Fibroblast of peridontal ligament (primary cell): ENCODE measurements at regions not wholly inside any gene's neighbourhood (a gene's known extent, or its start where the extent isn't known, plus 50 kb on each side); places are given as distances from the start of the nearest gene placed in this dataset.
"Not testable (repeated sequence)": the region's sequence is repeated elsewhere in the genome, so short reads cannot be mapped to it uniquely, and the experiment has no call there.

Experiments used
- DNase-seq: peaks from one replicate; pipeline ENCODE4 v3.0.0-alpha.2; 2010; ENCODE audit errors: extremely low read depth

DNA sequence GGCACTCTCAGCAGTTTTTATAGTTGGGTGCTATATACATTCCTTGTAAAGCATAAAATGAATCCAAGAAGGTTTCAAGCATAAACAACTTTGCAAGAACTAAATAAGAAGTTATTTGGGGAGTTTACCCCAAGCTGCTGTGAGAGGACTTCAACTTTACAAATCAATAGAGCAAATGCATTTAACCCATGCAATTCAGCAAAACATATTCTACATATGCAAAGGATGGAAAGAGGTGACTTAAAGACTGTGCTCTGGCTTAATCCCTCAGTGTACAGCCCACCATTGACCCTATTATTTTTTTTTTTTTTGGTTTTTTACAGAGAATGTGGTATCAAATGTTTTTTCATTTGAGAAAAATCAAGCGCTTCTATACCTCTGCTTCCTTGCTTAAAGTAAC, 736.5 kb downstream of the CETN3 start:
- no peak for DNase-seq

DNA sequence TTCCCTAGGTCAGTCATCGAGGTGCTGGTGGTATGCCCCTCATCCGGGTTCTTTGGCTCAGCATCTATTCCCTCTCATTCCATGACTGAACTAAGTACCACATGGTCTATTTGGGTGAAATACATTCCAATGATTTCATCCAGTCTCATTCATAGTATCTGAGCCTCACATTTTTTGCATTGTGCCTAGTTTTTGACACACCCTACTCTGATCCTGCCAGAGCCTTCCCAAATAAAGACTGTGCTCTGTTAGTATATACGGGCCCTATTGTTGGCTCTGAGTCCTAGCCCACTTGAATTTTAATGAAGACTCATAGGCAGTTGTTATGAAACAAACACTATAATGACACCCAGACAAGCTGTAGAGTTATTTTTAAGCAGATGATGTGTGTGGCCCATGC, 740.7 kb downstream of the CETN3 start:
- peak; percentile 6 for DNase-seq

DNA sequence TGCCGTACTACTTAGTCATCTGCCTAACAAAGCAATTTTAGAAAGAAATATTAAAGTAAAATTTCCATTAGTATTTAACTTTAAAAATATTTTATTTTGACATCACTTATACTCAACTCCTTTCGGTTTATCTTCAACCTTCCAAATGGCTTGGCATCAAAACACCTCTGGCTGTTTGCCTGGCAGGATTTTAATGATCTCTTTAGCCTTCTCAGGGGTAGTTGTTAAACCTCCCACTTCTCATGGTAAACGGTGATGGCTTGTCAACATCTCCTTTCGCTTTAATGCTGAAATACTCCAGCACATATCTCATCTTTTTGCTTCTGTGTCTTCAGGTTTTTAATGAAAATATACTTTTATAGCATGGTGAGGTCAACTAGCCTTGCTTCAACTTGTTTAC, 747.1 kb downstream of the CETN3 start:
- no peak for DNase-seq

DNA sequence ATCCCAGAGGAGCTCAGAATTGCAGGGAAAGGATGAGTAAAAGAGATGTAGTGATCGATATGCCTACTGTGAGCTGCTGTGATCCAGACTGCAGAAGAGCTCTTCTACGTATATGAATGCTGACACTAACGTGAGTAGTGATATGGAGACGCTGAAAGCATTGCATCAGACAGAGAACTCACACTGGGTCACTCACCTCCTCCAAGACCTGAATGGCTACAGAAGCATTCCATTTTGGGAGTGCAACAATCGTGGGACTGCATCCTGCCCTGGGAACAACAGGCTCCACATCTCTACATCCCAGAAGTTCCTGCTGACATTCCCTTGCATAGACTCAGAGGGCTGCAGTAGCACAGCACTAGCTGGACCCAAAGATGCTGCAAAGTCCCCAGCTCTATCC, 755.9 kb upstream of the MEF2C start:
- DNase-seq = no peak

DNA sequence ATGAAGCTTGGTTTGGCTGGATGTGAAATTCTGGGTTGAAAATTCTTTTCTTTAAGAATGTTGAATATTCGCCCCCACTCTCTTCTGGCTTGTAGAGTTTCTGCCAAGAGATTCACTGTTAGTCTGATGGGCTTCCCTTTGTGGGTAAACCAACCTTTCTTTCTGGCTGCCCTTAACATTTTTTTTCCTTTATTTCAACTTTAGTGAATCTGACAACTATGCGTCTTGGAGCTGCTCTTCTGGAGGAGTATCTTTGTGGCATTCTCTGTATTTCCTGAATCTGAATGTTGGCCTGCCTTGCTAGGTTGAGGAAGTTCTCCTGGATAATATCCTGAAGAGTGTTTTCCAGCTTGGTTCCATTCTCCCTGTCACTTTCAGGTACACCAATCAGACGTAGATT, 751.2 kb upstream of the MEF2C start:
- DNase-seq = not testable (repeated sequence)

DNA sequence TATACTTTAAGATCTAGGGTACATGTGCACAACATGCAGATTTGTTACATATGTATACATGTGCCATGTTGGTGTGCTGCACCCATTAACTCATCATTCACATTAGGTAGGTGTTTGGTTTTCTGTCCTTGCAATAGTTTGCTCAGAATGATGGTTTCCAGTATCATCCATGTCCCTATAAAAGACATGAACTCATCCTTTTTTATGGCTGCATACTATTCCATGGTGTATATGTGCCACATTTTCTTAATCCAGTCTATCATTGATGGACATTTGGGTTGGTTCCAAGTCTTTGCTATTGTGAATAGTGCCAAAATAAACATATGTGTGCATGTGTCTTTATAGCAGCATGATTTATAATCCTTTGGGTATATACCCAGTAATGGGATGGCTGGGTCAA, 747.1 kb upstream of the MEF2C start:
- DNase-seq = not testable (repeated sequence)

DNA sequence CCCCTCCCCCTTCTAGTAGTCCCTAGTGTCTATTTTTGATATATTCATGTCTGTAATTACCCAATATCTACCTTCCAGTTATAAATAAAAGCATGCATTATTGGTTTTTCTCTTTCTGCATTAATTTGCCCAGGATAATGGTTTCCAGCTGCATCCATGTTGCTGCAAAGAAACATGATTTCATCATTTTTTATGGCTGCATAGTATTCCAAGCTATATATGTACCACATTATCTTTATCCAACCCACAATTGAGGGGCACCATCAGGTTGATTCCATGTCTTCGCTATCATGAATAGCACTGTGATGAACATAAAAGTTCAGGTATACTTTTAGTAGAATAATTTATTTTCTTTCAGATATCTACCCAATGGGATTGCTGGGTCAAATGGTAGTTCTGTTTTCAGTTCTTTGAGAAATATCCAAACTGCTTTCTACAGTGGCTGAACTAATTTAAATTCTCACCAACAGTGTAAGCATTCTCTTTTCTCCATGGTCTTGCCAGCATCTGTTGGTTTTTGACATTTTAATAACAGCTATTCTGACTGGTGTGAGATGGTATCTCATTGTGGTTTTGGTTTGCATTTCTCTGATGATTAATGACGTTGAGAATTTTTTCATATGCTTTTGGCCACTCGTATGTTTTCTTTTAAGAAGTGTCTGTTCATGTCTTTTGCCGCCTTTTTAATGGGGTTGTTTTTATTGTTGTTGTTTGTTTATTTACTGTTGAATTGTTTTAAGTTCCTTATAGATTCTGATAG, 746.1 kb upstream of the MEF2C start:
- no peak for DNase-seq

DNA sequence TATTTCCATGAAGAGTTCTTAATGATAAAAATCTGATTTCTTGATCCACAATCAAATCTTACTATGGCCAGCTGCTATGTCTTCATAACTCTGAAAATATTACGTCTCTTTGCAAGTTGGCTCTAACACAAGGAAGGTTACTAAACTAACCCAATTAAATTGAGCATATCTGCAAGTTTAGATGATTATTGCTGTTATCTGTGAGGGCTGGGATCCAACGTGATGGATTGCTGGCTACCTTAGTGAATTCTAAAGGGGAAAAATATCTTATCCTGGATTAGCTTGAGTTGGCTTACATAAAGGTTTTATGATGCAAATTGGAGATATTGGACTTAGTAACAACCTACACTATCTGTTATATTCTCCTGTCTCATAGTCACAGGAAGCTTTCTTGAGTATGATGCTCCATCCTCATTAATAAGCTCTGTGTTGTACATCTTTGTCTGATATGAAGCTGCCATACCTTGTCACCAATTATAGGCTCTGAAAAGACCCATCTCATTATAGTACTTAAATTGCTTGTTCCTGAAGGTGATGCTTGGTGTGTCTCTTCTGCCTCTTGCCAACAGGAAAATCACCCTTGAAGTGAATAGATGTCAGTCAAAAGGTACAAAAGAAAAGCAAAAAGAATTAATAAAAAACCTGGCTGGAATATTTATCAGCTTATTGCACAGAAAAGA, 733.0 kb upstream of the MEF2C start:
- no peak for DNase-seq

DNA sequence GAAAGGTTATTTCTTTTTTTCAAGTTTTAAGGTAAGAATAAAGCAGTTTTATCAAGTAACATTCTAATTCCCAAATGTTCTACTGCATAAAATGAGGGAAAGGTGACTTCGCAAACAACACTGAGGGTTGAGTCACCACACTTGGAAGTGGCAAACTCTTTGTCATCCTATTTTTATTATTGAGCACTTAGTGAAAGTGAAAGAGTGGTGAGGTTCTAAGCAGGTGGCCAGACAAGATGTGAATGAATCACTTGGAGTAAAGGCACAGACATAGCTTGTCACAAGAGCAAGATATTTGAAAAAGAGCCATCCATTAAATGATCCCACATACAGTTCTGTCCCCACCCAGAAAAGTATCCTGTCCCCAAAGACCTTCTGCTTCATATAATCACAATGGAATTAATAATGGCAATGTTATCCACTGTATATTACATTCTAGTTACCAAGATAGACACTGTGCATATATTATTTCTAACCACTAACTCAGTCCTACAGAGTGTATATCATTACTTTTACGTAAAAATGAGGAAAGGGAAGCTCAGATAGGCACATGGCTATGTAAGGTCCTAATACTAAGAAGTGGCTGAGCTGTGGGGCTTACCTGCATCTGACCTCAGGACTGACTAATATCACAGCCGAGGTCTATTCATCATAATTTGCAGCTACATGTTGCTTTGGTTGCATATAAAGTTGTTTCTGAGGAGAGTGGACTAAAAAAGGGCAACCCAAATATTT, 730.4 kb upstream of the MEF2C start:
- no peak for DNase-seq

DNA sequence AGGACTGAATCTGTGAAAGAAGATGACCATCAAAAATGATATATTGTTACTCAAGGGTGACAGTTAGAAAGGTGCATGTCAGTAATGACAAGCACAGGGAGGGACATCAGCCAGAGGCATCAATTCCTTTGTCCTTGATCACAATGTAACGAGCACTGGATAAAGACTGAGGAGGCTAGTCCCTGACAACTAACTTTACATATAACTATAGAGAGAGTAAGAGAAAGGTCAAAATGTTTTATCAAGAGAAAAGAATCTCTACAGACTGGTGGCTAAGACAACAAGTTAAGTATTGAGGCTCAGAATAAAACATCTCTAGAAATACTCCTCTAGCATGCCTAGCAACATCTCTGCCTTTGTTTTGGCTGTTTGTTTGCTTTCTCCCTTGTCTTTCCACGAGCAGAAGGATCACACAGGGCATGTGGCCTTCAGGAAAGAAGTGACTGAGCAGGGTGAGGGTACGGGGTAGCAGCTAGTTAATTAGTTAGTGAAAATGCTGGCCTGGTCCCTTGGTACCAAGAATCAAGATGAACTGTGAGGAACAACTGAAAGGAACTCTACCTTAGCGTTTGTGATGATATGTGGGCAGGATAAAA, 724.1 kb upstream of the MEF2C start:
- no peak for DNase-seq

DNA sequence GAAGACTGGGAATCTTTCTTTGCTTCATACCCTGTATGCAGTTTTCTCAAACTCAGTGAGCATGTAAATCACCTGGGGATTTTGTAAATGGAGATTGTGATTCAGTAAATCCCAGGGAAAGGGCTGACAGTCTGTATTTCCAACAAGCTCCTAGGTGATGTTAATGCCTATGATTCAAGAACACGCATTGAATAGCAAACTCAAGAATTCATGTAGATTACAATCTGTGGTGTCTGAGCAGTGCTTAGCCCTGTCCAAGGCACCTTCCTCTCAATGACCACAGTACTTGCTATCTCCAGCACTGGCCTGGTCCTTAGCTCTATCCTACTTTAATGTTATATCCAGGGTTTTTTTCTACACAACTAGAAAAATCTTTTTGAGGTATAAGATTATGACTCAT, 721.4 kb upstream of the MEF2C start:
- DNase-seq = no peak

DNA sequence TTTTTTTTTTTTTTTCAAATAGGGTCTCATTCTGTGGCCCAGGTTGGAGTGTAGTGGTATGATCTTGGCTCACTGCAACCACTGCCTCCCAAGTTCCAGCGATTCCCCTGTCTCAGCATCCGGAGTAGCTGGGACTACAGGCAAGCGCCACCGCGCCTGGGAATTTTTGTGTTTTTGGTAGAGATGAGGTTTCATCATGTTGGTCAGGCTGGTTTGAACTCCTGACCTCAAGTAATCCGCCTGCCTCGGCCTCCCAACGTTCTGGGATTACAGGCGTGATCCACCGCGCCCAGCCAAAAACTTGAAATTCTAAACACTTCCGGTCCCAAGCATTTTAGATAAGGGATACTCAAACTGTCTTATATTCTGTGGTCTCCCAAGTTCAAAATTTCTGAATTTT, 718.9 kb upstream of the MEF2C start:
- no peak for DNase-seq

DNA sequence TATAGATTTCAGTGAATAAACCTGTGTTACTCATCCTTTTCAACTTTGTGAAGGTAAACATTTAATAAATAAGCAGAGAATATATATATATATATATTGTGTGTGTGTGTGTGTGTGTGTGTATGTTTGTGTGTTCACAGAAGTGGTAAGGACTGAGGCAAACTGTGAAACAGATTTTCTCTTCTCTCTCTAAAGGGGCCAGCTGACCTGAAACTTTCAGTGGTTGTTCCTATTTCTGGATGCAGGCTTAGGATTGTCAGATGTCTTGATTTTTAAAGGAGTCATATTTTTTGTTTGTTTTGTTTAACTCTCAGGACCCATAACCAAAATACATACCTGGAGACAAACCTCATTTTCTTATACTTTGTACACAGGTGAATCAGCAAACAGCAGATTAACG, 714.9 kb upstream of the MEF2C start:
- DNase-seq = no peak

DNA sequence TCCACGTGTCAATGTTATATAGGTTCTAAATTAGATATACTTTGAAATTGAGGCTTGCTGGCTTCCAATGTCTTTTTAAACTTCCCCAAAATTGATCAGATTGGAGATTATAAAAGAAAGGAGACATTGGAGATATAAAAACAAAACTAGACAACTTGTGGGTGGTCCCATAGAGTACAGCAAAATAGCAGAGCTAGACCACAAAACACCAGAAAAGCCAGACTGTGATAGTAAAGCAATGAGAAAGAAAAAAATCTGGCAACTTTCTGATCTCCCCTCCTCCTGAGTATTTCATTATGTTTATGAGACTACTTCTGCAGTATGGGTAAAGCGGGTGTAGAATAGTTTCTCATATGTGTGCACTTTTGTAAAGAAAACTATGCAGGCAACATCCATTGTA, 713.8 kb upstream of the MEF2C start:
- no peak for DNase-seq

DNA sequence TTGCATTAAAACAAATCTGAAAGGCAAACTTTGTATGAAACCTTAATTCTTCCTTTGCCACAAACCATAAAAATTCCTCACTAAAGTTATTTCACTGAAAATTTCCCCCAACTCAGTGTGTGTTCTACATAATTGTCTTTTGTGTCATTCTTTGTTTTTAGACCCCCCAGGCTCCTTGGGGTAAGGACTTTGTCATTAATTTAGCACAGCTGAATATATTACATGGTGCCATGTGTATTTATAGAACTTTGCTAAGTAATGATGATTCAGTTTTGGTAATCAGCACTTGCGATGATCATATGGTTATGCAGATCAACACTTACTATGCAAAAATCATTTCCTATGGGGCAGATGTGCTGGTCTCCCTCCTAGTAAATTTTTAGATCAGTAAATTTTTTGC, 712.1 kb upstream of the MEF2C start:
- peak; percentile 23 for DNase-seq

DNA sequence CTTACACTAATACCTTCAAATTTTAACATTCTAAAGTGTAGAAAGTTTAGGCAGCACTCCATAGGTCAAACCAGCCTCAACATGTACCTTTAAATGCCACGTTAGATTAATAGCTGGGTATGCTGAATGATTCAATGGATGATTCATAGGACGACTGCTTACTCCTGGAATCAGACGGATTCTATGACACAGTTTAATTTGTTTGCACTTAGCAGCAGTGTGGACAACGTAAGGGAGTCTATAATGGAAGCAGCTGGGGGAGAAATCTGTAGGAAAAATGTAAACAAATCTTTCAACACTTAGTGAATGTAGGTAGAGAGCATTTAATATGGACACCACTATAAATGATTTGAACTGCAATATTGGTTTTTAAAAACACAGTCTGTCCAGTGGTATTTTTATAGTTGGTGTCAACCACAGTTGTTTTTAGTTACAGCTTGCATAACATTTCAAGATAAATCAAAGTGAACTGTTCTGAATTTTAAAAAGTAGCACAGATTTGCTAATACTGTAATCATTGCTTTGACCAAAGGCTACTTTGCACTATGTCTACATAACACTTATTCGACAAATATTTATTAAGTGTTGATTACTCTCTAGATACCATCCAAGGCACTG, 701.5 kb upstream of the MEF2C start:
- peak; percentile 65 for DNase-seq

DNA sequence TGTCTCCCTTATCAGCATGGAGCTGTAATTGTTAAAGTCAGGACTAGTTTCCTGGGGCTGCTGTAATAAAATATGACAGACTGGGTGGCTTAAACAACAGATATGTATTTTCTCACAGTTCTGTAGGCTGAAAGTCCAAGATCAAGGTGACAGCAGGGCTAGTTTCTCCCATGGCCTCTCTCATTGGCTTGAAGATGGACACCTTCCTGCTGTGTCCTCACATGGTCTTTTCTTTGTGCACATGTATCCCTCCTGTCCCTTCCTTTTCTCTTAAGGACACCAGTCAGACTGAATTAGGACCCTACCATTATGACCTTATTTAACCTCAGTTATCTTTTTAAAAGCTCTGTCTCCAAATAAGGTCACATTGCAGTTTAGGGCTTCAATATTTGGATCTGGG, 700.5 kb upstream of the MEF2C start:
- no peak for DNase-seq

DNA sequence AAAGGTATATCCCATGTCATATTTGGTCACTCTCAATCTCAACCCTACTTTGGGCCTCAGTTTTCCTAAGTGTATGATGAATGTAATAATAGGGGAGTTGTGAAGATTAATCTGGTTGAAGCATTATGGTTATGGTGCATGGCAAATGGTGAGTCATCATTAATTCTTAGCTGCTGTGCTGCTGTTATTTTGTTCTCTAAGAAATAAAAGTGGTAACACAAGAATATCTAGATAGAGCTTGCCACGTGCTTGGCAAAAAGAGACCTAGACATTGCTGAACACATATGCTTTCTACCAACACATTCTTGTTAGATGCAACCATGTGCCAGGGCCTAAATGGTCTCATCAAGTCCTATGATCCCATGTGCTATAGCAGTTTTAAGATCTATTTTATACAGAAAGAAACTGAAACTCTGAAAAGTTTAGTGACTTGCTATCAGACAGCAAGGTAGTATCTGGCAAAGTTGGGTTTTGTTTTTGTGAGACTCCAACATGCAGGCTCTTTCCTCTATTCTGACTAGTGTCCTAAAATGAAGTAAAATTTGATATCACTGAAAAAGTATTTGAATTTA, 699.9 kb upstream of the MEF2C start:
- no peak for DNase-seq

DNA sequence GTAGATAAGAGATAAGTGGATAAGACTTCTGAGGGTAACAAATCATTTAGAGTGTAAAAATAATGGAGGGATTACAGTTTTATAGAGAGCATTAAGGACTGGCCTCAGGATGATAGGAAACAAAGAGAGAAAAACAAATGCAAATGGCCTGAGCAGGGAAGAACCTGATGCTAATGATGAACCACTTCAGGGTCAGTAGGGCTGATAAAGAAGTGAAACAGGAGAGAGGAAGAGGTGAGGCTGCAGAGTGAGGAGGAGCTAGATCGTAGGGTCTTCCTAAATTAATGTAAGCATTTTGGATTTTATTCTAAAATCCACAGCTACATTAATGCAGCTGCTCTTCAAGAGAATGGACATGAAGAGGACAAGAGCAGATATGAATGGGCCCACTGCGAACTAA, 698.0 kb upstream of the MEF2C start:
- DNase-seq = no peak

DNA sequence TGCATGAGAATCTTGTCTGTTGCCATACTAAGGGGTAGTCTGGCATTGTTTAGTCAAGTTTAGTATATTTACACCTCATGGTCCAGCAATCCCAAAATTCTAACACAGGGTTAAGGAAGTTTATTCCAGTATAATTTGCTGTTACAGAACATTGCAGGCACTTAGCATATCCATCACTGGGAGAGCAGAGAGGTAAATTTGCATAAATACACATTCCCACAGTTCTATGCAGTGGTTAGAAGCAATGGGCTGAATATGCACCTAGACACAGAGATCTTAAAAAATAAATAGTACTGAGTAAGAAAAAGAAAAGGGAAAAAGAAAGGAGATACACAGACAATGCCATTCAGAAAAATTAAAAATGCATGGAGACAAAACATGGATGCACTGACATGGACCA, 692.3 kb upstream of the MEF2C start:
- no peak for DNase-seq

DNA sequence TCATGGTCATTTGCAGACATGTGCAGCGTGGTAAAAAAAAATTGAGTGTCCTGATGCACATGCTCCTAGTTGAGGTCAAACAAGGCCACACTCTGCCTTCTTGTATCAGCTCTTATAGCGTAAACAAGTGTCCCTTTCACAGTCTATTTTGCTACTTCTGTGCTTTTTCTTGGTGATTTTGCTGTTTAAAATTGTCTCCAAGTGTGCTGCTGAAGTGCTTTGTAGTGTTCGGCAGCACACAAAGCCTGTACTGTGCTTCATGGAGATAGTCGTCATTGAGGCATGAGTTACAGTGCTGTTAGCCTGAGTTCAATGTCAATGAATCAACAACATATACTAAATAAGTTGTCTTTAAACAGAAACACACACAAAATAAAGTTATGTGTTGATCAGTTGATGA, 690.4 kb upstream of the MEF2C start:
- DNase-seq = no peak

DNA sequence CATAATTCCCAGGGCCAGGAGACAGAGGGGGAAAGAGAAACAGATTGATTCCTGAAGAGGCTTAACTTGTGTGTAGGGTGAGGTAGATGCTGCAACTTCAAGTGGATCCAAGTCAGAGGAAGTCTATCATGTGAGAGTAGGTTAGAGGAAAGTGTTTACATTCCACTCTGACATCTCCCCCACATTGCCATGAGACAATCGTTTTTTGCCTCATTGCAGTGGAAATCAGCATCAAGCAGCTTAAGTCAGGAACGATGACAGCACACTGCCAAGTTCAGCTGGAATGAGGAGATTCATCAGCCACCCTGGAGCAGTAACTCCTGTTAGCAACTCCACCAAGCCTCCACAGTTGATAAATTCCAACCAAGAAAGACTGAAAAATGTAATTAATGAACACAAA, 689.7 kb upstream of the MEF2C start:
- peak; percentile 75 for DNase-seq
